ENCODE measurements at regions not wholly inside any gene's neighbourhood (a gene's known extent, or its start where the extent isn't known, plus 50 kb on each side); places are given as distances from the start of the nearest gene placed in this dataset.

GRCh38 chr4:23333946-23334878, 555.6 kb downstream of the PPARGC1A start:
- TF ChIP-seq, protein P1, sequence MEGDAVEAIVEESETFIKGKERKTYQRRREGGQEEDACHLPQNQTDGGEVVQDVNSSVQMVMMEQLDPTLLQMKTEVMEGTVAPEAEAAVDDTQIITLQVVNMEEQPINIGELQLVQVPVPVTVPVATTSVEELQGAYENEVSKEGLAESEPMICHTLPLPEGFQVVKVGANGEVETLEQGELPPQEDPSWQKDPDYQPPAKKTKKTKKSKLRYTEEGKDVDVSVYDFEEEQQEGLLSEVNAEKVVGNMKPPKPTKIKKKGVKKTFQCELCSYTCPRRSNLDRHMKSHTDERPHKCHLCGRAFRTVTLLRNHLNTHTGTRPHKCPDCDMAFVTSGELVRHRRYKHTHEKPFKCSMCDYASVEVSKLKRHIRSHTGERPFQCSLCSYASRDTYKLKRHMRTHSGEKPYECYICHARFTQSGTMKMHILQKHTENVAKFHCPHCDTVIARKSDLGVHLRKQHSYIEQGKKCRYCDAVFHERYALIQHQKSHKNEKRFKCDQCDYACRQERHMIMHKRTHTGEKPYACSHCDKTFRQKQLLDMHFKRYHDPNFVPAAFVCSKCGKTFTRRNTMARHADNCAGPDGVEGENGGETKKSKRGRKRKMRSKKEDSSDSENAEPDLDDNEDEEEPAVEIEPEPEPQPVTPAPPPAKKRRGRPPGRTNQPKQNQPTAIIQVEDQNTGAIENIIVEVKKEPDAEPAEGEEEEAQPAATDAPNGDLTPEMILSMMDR (conservative IDR thresholded peaks at IDR 0.05 in 1 of 2, IDR thresholded peaks at IDR 0.05 in 1 of 2; ENCODE audit: low read depth in 1 of 2, low read length in 2 of 2): no peak
- TF ChIP-seq EZH2 (IDR thresholded peaks at IDR 0.05; ENCODE audit: low read length, missing control alignments): no peak

Measured in fibroblast of lung (primary cell).